ENCODE measurements at regions not wholly inside any gene's neighbourhood (a gene's known extent, or its start where the extent isn't known, plus 50 kb on each side); places are given as distances from the start of the nearest gene placed in this dataset.

GRCh38 chr2:215681799-215682596 is 246.1 kb upstream of the FN1 start:
- DNase-seq: no peak

- peak; percentile 52 for DNase-seq
Observed at GRCh38 chr2:215680605-215681598, 245.0 kb upstream of the FN1 start.

- no peak for DNase-seq
Observed at GRCh38 chr2:215678094-215678493, 242.2 kb upstream of the FN1 start.

GRCh38 chr2:215677481-215677880 is 241.6 kb upstream of the FN1 start:
- no peak for DNase-seq

GRCh38 chr2:215672406-215672805 is 236.5 kb upstream of the FN1 start:
- no peak for DNase-seq

GRCh38 chr2:215671691-215672090 is 235.8 kb upstream of the FN1 start:
- DNase-seq: no peak

GRCh38 chr2:215671244-215671643 is 235.4 kb upstream of the FN1 start:
- no peak for DNase-seq

- DNase-seq: no peak
Observed at GRCh38 chr2:215670396-215670795, 234.5 kb upstream of the FN1 start.

- DNase-seq: no peak
Observed at GRCh38 chr2:215668378-215668775, 232.5 kb upstream of the FN1 start.

- no peak for DNase-seq
Observed at GRCh38 chr2:215667585-215668377, 231.9 kb upstream of the FN1 start.

GRCh38 chr2:215664847-215665525 is 229.1 kb upstream of the FN1 start:
- DNase-seq: peak; percentile 62

GRCh38 chr2:215662715-215663114 is 226.8 kb upstream of the FN1 start:
- DNase-seq: no peak

- DNase-seq: no peak
Observed at GRCh38 chr2:215660687-215661086, 224.8 kb upstream of the FN1 start.

- DNase-seq: no peak
Observed at GRCh38 chr2:215659650-215660049, 223.8 kb upstream of the FN1 start.

- DNase-seq: no peak
Observed at GRCh38 chr2:215658635-215659305, 222.9 kb upstream of the FN1 start.

- DNase-seq: no peak
Observed at GRCh38 chr2:215657844-215658243, 222.0 kb upstream of the FN1 start.

GRCh38 chr2:215654148-215654819 is 218.4 kb upstream of the FN1 start:
- no peak for DNase-seq

GRCh38 chr2:215653344-215654030 is 217.6 kb upstream of the FN1 start:
- no peak for DNase-seq

- DNase-seq: no peak
Observed at GRCh38 chr2:215652388-215652787, 216.5 kb upstream of the FN1 start.

- no peak for DNase-seq
Observed at GRCh38 chr2:215651412-215651811, 215.5 kb upstream of the FN1 start.

Data from activated CD4-positive, alpha-beta T cell treated with anti-CD3 and anti-CD28 coated beads, Interleukin-2, amount 50 U/mL, for 16 hours (primary cell).